ENCODE measurements at regions not wholly inside any gene's neighbourhood (a gene's known extent, or its start where the extent isn't known, plus 50 kb on each side); places are given as distances from the start of the nearest gene placed in this dataset.

DNA sequence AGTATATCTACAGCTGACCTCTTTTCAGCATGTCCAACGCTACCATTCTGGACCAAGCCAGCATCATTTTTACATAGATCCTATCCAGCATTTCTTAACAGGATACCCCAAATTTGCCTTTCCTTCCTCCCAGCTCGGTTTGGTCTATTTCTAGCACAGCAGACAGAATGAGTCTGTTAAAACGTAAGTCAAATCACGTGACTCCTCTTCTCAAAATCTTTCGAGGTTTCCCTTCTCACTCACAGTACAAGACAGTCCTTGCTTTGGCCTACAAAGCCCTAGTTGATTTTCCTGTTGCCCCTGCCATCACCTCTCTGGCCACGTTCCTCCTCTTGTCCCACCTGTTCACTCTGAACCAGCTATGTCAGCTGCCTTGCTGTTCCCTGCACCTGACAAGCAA lies 711.7 kb downstream of the SORCS3 start (continued):
- TF ChIP-seq POLR2AphosphoS5 (IDR thresholded peaks at IDR 0.05; ENCODE audit: low read depth), result no peak

DNA sequence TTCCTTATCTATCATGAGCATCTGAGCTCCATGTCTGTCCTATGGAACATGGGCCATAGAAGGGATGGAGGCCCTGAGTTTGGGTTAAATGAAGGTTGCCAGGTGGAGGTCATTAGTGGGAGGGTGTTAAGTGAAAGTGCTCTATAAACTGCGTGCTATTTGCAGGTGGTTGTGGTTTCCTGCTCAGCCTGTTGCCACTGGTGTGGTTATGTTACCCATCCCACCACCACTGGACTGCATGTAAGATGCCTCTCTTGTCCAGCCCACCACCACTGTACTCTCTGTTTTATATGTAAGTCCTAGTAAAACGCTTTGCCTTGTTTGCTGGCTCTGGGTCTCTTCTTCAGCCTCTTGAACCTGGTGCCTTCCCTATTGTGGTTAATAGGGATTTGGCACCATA lies 711.2 kb downstream of the SORCS3 start:
- peaks cover 3% of the 10 kb centered on the region for H3K27me3 Mint-ChIP-seq (ENCODE audit: insufficient read depth, low read depth, poor library complexity)
- TF ChIP-seq, protein P1, sequence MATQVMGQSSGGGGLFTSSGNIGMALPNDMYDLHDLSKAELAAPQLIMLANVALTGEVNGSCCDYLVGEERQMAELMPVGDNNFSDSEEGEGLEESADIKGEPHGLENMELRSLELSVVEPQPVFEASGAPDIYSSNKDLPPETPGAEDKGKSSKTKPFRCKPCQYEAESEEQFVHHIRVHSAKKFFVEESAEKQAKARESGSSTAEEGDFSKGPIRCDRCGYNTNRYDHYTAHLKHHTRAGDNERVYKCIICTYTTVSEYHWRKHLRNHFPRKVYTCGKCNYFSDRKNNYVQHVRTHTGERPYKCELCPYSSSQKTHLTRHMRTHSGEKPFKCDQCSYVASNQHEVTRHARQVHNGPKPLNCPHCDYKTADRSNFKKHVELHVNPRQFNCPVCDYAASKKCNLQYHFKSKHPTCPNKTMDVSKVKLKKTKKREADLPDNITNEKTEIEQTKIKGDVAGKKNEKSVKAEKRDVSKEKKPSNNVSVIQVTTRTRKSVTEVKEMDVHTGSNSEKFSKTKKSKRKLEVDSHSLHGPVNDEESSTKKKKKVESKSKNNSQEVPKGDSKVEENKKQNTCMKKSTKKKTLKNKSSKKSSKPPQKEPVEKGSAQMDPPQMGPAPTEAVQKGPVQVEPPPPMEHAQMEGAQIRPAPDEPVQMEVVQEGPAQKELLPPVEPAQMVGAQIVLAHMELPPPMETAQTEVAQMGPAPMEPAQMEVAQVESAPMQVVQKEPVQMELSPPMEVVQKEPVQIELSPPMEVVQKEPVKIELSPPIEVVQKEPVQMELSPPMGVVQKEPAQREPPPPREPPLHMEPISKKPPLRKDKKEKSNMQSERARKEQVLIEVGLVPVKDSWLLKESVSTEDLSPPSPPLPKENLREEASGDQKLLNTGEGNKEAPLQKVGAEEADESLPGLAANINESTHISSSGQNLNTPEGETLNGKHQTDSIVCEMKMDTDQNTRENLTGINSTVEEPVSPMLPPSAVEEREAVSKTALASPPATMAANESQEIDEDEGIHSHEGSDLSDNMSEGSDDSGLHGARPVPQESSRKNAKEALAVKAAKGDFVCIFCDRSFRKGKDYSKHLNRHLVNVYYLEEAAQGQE (IDR thresholded peaks at IDR 0.05; ENCODE audit: unreplicated experiment), result no peak
- TF ChIP-seq, protein P2, sequence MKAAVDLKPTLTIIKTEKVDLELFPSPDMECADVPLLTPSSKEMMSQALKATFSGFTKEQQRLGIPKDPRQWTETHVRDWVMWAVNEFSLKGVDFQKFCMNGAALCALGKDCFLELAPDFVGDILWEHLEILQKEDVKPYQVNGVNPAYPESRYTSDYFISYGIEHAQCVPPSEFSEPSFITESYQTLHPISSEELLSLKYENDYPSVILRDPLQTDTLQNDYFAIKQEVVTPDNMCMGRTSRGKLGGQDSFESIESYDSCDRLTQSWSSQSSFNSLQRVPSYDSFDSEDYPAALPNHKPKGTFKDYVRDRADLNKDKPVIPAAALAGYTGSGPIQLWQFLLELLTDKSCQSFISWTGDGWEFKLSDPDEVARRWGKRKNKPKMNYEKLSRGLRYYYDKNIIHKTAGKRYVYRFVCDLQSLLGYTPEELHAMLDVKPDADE (IDR thresholded peaks at IDR 0.05), result no peak
- no peak for TF ChIP-seq POLR2AphosphoS5 (IDR thresholded peaks at IDR 0.05; ENCODE audit: low read depth)
- TF ChIP-seq, protein P3, sequence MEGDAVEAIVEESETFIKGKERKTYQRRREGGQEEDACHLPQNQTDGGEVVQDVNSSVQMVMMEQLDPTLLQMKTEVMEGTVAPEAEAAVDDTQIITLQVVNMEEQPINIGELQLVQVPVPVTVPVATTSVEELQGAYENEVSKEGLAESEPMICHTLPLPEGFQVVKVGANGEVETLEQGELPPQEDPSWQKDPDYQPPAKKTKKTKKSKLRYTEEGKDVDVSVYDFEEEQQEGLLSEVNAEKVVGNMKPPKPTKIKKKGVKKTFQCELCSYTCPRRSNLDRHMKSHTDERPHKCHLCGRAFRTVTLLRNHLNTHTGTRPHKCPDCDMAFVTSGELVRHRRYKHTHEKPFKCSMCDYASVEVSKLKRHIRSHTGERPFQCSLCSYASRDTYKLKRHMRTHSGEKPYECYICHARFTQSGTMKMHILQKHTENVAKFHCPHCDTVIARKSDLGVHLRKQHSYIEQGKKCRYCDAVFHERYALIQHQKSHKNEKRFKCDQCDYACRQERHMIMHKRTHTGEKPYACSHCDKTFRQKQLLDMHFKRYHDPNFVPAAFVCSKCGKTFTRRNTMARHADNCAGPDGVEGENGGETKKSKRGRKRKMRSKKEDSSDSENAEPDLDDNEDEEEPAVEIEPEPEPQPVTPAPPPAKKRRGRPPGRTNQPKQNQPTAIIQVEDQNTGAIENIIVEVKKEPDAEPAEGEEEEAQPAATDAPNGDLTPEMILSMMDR (conservative IDR thresholded peaks at IDR 0.05; ENCODE audit: low read depth in 2 of 2), result no peak
- no peak for TF ChIP-seq ZNF331 (CRISPR knock-in tag; IDR thresholded peaks at IDR 0.05; ENCODE audit: low read depth)
- TF ChIP-seq EZH2phosphoT487 (IDR thresholded peaks at IDR 0.05; ENCODE audit: unreplicated experiment), result no peak
- TF ChIP-seq JUNB (IDR thresholded peaks at IDR 0.05; ENCODE audit: unreplicated experiment), result no peak
- TF ChIP-seq CREB1 (CRISPR knock-in tag; IDR thresholded peaks at IDR 0.05; ENCODE audit: low read depth), result no peak

More for the DNA sequence above, 711.2 kb downstream of the SORCS3 start:
- Histone ChIP-seq H2AFZ (no peak overlapping the region), H3K27me3 (ENCODE audit: insufficient read depth) (no peaks in the 10 kb centered on the region), H3K9me2 (ENCODE audit: insufficient read depth) (0 out of 2 replicates have a peak, but pooled peaks cover 3% of the 10 kb centered on the region), H3F3A (replicated peaks; ENCODE audit: low read depth) (no peaks in the 10 kb centered on the region), H4K20me1 (replicated peaks; ENCODE audit: insufficient read depth) (no peaks in the 10 kb centered on the region; the same call in 1 of the 2 replicates), H3K4me2 (no peak overlapping the region), H3K27ac (ENCODE audit: low read depth) (no peak overlapping the region), H3K79me2 (replicated peaks; ENCODE audit: insufficient read depth) (no peaks in the 10 kb centered on the region), H3K4me3 (no peak overlapping the region), H3K4me1 (ENCODE audit: insufficient read depth) (no peaks in the 10 kb centered on the region; the same call in 1 of the 2 replicates), H3K36me3 (ENCODE audit: insufficient read depth) (no peaks in the 10 kb centered on the region)
- DNase-seq (ENCODE audit: low spot score) (no peak), ATAC-seq (no peak)
- H3K4me3 Mint-ChIP-seq, result no peak overlapping the region
- no peak overlapping the region for H3K27ac Mint-ChIP-seq
- H3K36me3 Mint-ChIP-seq (ENCODE audit: low read depth), result no peaks in the 10 kb centered on the region
- peaks cover 13% of the 10 kb centered on the region; the same call in 2 of the 3 replicates for H3K4me1 Mint-ChIP-seq
- no peaks in the 10 kb centered on the region for H3K9me3 Mint-ChIP-seq

Data from GM23338 (cell line).